Adipocyte (in vitro differentiated cells): ENCODE measurements at regions not wholly inside any gene's neighbourhood (a gene's known extent, or its start where the extent isn't known, plus 50 kb on each side); places are given as distances from the start of the nearest gene placed in this dataset.

Experiments used
- DNase-seq: peaks from one replicate; pipeline ENCODE4 v3.0.0-alpha.2; 2015; ENCODE audit warnings: low read depth
- H3K27me3 ChIP-seq: replicated peaks from 2 replicates; pipeline ENCODE4 v1.7.0; 2013; ENCODE audit warnings: mild to moderate bottlenecking, low read length, moderate library complexity; ENCODE audit not compliant: control insufficient read depth, insufficient read depth
- H3K36me3 ChIP-seq: 2 replicates; pipeline ENCODE4 v1.7.0; 2013; ENCODE audit warnings: low read length, mild to moderate bottlenecking, moderate library complexity; ENCODE audit not compliant: control insufficient read depth, insufficient read depth, severe bottlenecking
- H3K4me1 ChIP-seq: 2 replicates; pipeline ENCODE4 v1.7.0; 2013; ENCODE audit warnings: mild to moderate bottlenecking, low read length, moderate library complexity; ENCODE audit not compliant: control insufficient read depth, insufficient read depth
- H3K4me3 ChIP-seq: 2 replicates; pipeline ENCODE4 v1.7.0; 2013; ENCODE audit warnings: mild to moderate bottlenecking, low read length, moderate library complexity
- H3K9ac ChIP-seq: 2 replicates; pipeline ENCODE4 v1.7.0; 2013; ENCODE audit warnings: mild to moderate bottlenecking, low read length, moderate library complexity
- H3K9me3 ChIP-seq: 2 replicates; pipeline ENCODE4 v1.7.0; 2013; ENCODE audit warnings: mild to moderate bottlenecking, low read length, moderate library complexity; ENCODE audit not compliant: control insufficient read depth

- no peak for DNase-seq
- Histone ChIP-seq H3K27me3 (no peaks in the 10 kb centered on the region), H3K4me3 (no peak overlapping the region), H3K9me3 (no peaks in the 10 kb centered on the region), H3K36me3 (no peaks in the 10 kb centered on the region), H3K4me1 (no peaks in the 10 kb centered on the region), H3K9ac (no peak overlapping the region)
These were observed 582.1 kb upstream of the DPP6 start for GRCh38 chr7:153470004-153470671.

GRCh38 chr7:153472516-153472915 is 579.7 kb upstream of the DPP6 start:
- H3K9ac ChIP-seq = no peak overlapping the region
- no peak for DNase-seq
- no peaks in the 10 kb centered on the region for H3K4me1 ChIP-seq
- no peaks in the 10 kb centered on the region for H3K9me3 ChIP-seq
- no peak overlapping the region for H3K4me3 ChIP-seq
- no peaks in the 10 kb centered on the region for H3K27me3 ChIP-seq
- H3K36me3 ChIP-seq = no peaks in the 10 kb centered on the region

GRCh38 chr7:153473185-153473584 is 579.0 kb upstream of the DPP6 start:
- no peaks in the 10 kb centered on the region for H3K4me1 ChIP-seq
- H3K9me3 ChIP-seq = no peaks in the 10 kb centered on the region
- no peak overlapping the region for H3K9ac ChIP-seq
- no peak overlapping the region for H3K4me3 ChIP-seq
- H3K36me3 ChIP-seq = no peaks in the 10 kb centered on the region
- no peaks in the 10 kb centered on the region for H3K27me3 ChIP-seq
- DNase-seq = no peak

- no peak overlapping the region for H3K9ac ChIP-seq
- H3K9me3 ChIP-seq = no peaks in the 10 kb centered on the region
- H3K4me1 ChIP-seq = no peaks in the 10 kb centered on the region
- H3K27me3 ChIP-seq = no peaks in the 10 kb centered on the region
- no peaks in the 10 kb centered on the region for H3K36me3 ChIP-seq
- no peak overlapping the region for H3K4me3 ChIP-seq
- DNase-seq = no peak
These were observed 577.0 kb upstream of the DPP6 start for GRCh38 chr7:153475239-153475638.

GRCh38 chr7:153476166-153476565 is 576.0 kb upstream of the DPP6 start:
- Histone ChIP-seq H3K9ac (no peak overlapping the region), H3K4me1 (no peaks in the 10 kb centered on the region), H3K36me3 (no peaks in the 10 kb centered on the region), H3K4me3 (no peak overlapping the region), H3K9me3 (no peaks in the 10 kb centered on the region), H3K27me3 (no peaks in the 10 kb centered on the region)
- DNase-seq = no peak

GRCh38 chr7:153496257-153496656 is 555.9 kb upstream of the DPP6 start:
- no peak overlapping the region for H3K9ac ChIP-seq
- no peak for DNase-seq
- H3K4me3 ChIP-seq = no peak overlapping the region
- H3K27me3 ChIP-seq = no peaks in the 10 kb centered on the region
- no peaks in the 10 kb centered on the region for H3K36me3 ChIP-seq
- no peaks in the 10 kb centered on the region for H3K4me1 ChIP-seq
- H3K9me3 ChIP-seq = no peaks in the 10 kb centered on the region

- Histone ChIP-seq H3K9me3 (peaks cover 12% of the 10 kb centered on the region), H3K9ac (no peak overlapping the region), H3K4me3 (no peak overlapping the region), H3K27me3 (no peaks in the 10 kb centered on the region), H3K4me1 (no peaks in the 10 kb centered on the region), H3K36me3 (no peaks in the 10 kb centered on the region)
- no peak for DNase-seq
These were observed 549.1 kb upstream of the DPP6 start for GRCh38 chr7:153503093-153503492.

GRCh38 chr7:153504288-153505075 is 547.7 kb upstream of the DPP6 start:
- H3K4me3 ChIP-seq = no peak overlapping the region
- no peaks in the 10 kb centered on the region for H3K36me3 ChIP-seq

GRCh38 chr7:153507885-153508284 is 544.3 kb upstream of the DPP6 start:
- H3K9me3 ChIP-seq = peaks cover 17% of the 10 kb centered on the region
- H3K9ac ChIP-seq = no peak overlapping the region
- H3K4me1 ChIP-seq = no peaks in the 10 kb centered on the region
- no peak for DNase-seq
- H3K36me3 ChIP-seq = no peaks in the 10 kb centered on the region
- H3K27me3 ChIP-seq = no peaks in the 10 kb centered on the region
- no peak overlapping the region for H3K4me3 ChIP-seq

More at GRCh38 chr7:153504288-153505075, 547.7 kb upstream of the DPP6 start:
- Histone ChIP-seq H3K9me3 (peaks cover 12% of the 10 kb centered on the region), H3K9ac (no peak overlapping the region), H3K4me1 (no peaks in the 10 kb centered on the region), H3K27me3 (no peaks in the 10 kb centered on the region)
- DNase-seq = no peak

- Histone ChIP-seq H3K9ac (no peak overlapping the region), H3K27me3 (no peaks in the 10 kb centered on the region), H3K36me3 (no peaks in the 10 kb centered on the region), H3K9me3 (peaks cover 18% of the 10 kb centered on the region), H3K4me3 (no peak overlapping the region), H3K4me1 (no peaks in the 10 kb centered on the region)
- DNase-seq = no peak
These were observed 542.4 kb upstream of the DPP6 start for GRCh38 chr7:153509768-153510167.

GRCh38 chr7:153510674-153511073 is 541.5 kb upstream of the DPP6 start:
- no peaks in the 10 kb centered on the region for H3K36me3 ChIP-seq
- no peak for DNase-seq
- no peak overlapping the region for H3K4me3 ChIP-seq
- no peak overlapping the region for H3K9ac ChIP-seq
- H3K4me1 ChIP-seq = no peaks in the 10 kb centered on the region
- H3K9me3 ChIP-seq = peaks cover 18% of the 10 kb centered on the region
- no peaks in the 10 kb centered on the region for H3K27me3 ChIP-seq
